GM10248 (cell line): ENCODE measurements at regions not wholly inside any gene's neighbourhood (a gene's known extent, or its start where the extent isn't known, plus 50 kb on each side); places are given as distances from the start of the nearest gene placed in this dataset.

Source experiments
- CTCF ChIA-PET: fragments of 300-600 bp; sonication (Branson Sonifier 250); formaldehyde crosslinking; extraction: SDS; loops from one replicate; lab custom pipeline; 2021; ENCODE audit warnings: antibody characterized with exemption; lab: Yijun Ruan, JAX
- POLR2A ChIA-PET: fragments of 350-650 bp; sonication (Branson Sonifier 250); formaldehyde crosslinking; extraction: SDS; loops from one replicate; lab custom pipeline; 2020; ENCODE audit warnings: antibody characterized with exemption; lab: Yijun Ruan, JAX
- DNase-seq: peaks from one replicate; pipeline ENCODE4 v3.0.0; 2012; ENCODE audit errors: extremely low spot score
- TF ChIP-seq, protein P1 (sequence below): IDR thresholded peaks from 2 replicates; pipeline ENCODE4 v1.5.1; 2012; ENCODE audit warnings: mild to moderate bottlenecking, low read depth; ENCODE audit errors: extremely low read depth, missing control alignments, control extremely low read depth

DNA sequence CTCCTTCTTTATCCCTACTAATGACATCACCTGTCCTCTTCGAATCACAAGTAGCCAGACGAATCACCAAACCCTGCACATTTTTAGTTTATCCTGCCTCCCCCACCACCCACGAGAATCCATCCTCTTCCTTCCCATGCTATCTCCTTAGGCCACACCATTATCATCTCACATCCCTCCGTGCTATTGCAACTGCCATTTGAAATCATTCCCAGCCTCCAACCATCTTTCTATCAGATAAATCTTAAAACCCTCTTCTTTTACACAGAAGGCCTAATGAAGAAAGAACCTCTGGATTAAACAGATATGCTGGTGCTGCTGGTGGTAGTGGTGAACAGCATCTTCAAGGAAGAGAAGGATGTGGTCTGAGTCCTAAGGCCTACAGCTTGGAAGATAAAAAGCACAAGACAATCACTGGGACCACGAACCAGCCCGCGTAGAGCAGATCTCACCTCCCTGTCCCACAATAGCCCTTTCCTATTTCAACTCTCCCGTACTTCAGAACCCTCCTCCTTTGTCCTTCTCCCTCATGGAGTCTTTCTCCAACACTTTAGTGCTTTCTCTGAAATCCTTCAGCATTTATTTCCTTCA, 403.1 kb downstream of the SFMBT2 start:
- ChIA-PET CTCF (no interaction called here), POLR2A (no interaction called here)
- TF ChIP-seq, protein P1, sequence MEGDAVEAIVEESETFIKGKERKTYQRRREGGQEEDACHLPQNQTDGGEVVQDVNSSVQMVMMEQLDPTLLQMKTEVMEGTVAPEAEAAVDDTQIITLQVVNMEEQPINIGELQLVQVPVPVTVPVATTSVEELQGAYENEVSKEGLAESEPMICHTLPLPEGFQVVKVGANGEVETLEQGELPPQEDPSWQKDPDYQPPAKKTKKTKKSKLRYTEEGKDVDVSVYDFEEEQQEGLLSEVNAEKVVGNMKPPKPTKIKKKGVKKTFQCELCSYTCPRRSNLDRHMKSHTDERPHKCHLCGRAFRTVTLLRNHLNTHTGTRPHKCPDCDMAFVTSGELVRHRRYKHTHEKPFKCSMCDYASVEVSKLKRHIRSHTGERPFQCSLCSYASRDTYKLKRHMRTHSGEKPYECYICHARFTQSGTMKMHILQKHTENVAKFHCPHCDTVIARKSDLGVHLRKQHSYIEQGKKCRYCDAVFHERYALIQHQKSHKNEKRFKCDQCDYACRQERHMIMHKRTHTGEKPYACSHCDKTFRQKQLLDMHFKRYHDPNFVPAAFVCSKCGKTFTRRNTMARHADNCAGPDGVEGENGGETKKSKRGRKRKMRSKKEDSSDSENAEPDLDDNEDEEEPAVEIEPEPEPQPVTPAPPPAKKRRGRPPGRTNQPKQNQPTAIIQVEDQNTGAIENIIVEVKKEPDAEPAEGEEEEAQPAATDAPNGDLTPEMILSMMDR = no peak
- no peak for DNase-seq

DNA sequence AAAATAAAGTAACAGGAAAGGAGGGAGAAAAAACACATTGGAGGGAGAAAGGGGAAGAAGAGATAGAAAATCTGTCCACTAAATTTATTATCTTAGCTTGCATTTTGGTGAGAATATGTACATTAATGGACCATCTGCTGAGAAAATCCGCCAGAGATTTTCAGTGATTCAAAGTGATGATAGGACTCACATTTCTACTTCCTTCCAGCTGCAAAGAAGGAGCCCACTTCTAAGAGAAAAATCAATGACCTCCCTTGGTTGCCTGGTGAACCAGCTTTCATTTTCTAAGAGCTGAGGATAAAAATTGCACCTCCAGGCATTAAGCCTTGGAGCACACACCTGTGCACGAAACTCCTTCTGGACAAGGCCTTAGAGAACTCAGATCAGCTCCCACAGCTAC, 404.3 kb downstream of the SFMBT2 start:
- ChIA-PET POLR2A (no interaction called here), CTCF (no interaction called here)
- no peak for DNase-seq
- TF ChIP-seq, protein P1 = no peak

DNA sequence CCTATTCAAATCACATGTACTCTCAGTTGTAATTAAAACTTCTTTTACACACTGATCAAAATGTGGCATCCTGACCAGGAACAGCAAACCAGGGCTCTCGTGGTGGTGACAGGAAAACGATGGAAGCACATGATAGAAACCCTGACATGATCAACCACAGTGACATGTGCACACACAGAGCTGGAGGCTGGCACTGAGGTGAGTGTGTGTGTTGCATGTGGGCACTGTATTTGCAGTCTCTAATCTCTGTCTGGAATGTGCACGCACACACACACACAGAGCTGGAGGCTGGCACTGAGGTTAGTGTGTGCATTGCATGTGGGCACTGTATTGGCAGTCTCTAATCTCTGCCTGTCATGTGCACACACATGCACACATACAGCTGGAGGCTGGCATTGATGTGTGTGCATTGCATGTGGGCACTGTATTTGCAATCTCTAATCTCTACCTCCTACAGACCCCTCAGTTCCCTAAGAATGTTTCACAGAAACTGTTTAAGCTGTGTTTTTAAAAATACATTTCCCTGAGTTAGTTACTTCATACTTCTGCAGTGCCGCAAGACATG, 406.9 kb downstream of the SFMBT2 start:
- POLR2A ChIA-PET = no interaction called here
- CTCF ChIA-PET = interaction anchor here (1.3 kb wide), 1 partner anchor 10 kb away, joined by 3 read pairs; no protein-coding TSS in a partner anchor
- no peak for DNase-seq
- TF ChIP-seq, protein P1 = no peak

DNA sequence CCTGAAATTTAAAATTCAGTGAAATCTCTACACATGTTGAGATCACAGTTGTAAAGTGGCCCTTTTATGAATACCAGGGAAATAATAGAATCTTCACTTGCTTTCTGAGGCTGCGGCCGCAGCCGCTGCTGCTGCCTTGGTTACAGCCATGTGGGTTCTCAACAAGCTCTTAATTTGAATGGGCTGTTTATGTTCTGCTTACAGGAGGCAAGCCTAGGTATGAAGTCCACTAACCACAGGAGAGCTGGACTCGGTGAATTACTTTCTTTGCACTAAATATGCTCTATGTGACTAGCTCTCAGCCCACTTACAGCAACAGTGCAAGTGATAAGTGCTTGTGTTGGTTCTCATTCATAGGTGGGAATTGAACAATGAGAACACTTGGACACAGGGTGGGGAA, 410.8 kb downstream of the SFMBT2 start:
- no peak for DNase-seq
- POLR2A ChIA-PET = no interaction called here
- TF ChIP-seq, protein P1 = no peak
- CTCF ChIA-PET = interaction anchor here (1.0 to 1.4 kb wide), 3 partner anchors 15 to 32 kb away, joined by 3 to 4 read pairs (median 3); no protein-coding TSS in a partner anchor

DNA sequence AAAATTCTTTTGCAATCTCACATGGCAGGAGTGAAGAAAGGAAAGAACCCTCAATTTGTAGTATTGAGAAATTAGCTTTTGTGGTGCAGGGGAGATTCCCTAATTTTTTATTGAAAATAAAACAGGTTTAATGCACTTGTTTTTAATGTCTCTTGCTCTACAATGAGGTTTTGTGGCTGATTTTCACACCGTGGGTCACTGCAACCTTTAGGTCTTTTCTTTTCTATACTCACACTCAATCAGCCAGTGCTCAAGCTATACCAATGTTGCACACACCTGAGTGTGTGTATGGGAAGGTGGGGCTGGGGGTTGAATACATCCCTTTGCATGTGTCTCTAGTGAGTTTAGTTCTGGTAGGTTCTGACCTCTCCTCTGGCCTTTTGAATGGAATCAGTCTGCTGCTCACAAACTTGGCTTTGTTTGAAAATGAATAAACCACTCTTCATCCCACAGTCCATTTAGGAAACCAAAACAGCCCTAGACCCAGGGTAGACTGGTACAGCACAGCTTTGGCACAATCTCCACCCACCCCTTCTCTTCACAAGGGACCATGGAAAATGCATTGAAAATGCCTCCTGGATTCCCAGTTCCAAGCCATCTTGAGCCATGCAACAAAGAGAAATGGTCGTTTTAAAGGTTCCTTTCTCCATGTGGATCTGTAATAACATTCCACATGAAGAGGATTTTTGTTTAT, 411.5 kb downstream of the SFMBT2 start:
- ChIA-PET CTCF (interaction anchor here (1.0 to 1.4 kb wide), 3 partner anchors 14 to 33 kb away, joined by 3 to 4 read pairs (median 3); no protein-coding TSS in a partner anchor), POLR2A (no interaction called here)
- DNase-seq = no peak
- TF ChIP-seq, protein P1 = no peak

DNA sequence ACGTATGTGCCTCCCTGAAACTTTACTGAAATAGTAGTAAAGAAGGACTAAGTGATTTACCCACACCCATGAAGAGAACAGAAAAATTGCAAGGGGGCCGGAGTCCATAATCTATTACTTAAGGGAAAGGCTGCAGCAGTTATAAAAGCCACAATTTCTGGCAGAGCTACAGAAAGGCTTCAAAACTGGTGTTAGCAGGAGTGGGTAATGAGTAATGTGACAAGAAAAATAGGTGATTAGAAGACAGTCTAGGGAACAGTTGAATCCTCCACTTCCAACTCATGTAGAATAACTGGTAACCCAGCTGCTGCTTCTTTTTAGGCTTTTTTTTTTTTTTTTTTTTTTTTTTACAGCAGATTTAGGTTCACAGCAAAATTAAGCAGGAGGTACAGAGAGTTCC, 413.3 kb downstream of the SFMBT2 start:
- TF ChIP-seq, protein P1 = no peak
- CTCF ChIA-PET = no interaction called here
- POLR2A ChIA-PET = no interaction called here
- DNase-seq = no peak
